ENCODE measurements at regions not wholly inside any gene's neighbourhood (a gene's known extent, or its start where the extent isn't known, plus 50 kb on each side); places are given as distances from the start of the nearest gene placed in this dataset.

- FAIRE-seq = no peak
These were observed 219.0 kb upstream of the TPM1 start for GRCh38 chr15:62823561-62823960.

- no peak for FAIRE-seq
These were observed 218.2 kb upstream of the TPM1 start for GRCh38 chr15:62824111-62825015.

- no peak for FAIRE-seq
These were observed 217.4 kb upstream of the TPM1 start for GRCh38 chr15:62825191-62825590.

- FAIRE-seq = no peak
These were observed 216.0 kb upstream of the TPM1 start for GRCh38 chr15:62826561-62826960.

GRCh38 chr15:62828364-62828763 is 214.2 kb upstream of the TPM1 start:
- no peak for FAIRE-seq

GRCh38 chr15:62832231-62832630 is 210.3 kb upstream of the TPM1 start:
- no peak for FAIRE-seq

GRCh38 chr15:62833646-62834045 is 208.9 kb upstream of the TPM1 start:
- no peak for FAIRE-seq

- FAIRE-seq = no peak
These were observed 207.7 kb upstream of the TPM1 start for GRCh38 chr15:62834686-62835329.

GRCh38 chr15:62835351-62835750 is 207.2 kb upstream of the TPM1 start:
- FAIRE-seq = no peak

- no peak for FAIRE-seq
These were observed 206.8 kb upstream of the TPM1 start for GRCh38 chr15:62835762-62836161.

- FAIRE-seq = no peak
These were observed 201.8 kb upstream of the TPM1 start for GRCh38 chr15:62840526-62841268.

GRCh38 chr15:62841269-62841628 is 201.3 kb upstream of the TPM1 start:
- FAIRE-seq = no peak

- FAIRE-seq = no peak
These were observed 200.5 kb upstream of the TPM1 start for GRCh38 chr15:62841891-62842559.

GRCh38 chr15:62843311-62843710 is 199.2 kb upstream of the TPM1 start:
- FAIRE-seq = no peak

GRCh38 chr15:62844564-62845240 is 197.8 kb upstream of the TPM1 start:
- FAIRE-seq = no peak

GRCh38 chr15:62845241-62846126 is 197.1 kb upstream of the TPM1 start:
- FAIRE-seq = no peak

- no peak for FAIRE-seq
These were observed 196.3 kb upstream of the TPM1 start for GRCh38 chr15:62846131-62846804.

- no peak for FAIRE-seq
These were observed 195.6 kb upstream of the TPM1 start for GRCh38 chr15:62846805-62847495.

GRCh38 chr15:62847900-62848489 is 194.6 kb upstream of the TPM1 start:
- FAIRE-seq = no peak

- no peak for FAIRE-seq
These were observed 193.9 kb upstream of the TPM1 start for GRCh38 chr15:62848632-62849050.
